ENCODE measurements at regions not wholly inside any gene's neighbourhood (a gene's known extent, or its start where the extent isn't known, plus 50 kb on each side); places are given as distances from the start of the nearest gene placed in this dataset.

- no peak for DNase-seq
Measured at GRCh38 chr11:27761356-27761755, 61.1 kb upstream of the BDNF start.

- no peak for DNase-seq
Measured at GRCh38 chr11:27757953-27758352, 57.7 kb upstream of the BDNF start.

- DNase-seq: no peak
Measured at GRCh38 chr11:27754035-27755017, 54.1 kb upstream of the BDNF start.

All from retina (tissue), 1 donor.